ENCODE measurements at regions not wholly inside any gene's neighbourhood (a gene's known extent, or its start where the extent isn't known, plus 50 kb on each side); places are given as distances from the start of the nearest gene placed in this dataset.

- no peak for DNase-seq
These were observed 136.3 kb upstream of the SMAD1 start for GRCh38 chr4:145345401-145345800.

- no peak for DNase-seq
These were observed 140.3 kb upstream of the SMAD1 start for GRCh38 chr4:145341381-145341780.

- DNase-seq: no peak
These were observed 141.5 kb upstream of the SMAD1 start for GRCh38 chr4:145340071-145340675.

- DNase-seq: no peak
These were observed 142.5 kb upstream of the SMAD1 start for GRCh38 chr4:145339075-145339725.

- no peak for DNase-seq
These were observed 143.1 kb upstream of the SMAD1 start for GRCh38 chr4:145338568-145338967.

DNA sequence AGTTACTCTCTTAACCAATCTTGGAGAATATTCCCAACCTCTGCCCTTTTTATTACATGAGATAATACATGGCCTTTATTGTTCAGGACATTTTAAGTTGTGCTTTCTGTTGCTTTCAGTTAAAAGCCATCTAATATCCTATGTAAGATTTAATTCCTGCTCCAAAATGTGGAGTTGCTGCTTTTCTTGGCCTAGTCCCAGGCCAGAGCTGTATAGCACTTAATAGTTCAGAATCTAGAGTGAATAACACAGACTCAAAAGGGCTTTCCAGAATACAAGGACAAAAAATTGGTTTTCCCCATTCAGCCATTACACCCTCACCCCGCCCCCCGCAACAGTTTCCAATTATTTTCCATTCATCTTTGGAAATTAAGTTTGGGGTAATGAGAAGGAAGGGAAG, 144.3 kb upstream of the SMAD1 start:
- no peak for DNase-seq

GRCh38 chr4:145333786-145334185, 147.9 kb upstream of the SMAD1 start:
- no peak for DNase-seq

- no peak for DNase-seq
These were observed 146.1 kb upstream of the OTUD4 start for GRCh38 chr4:145326491-145326890.

DNA sequence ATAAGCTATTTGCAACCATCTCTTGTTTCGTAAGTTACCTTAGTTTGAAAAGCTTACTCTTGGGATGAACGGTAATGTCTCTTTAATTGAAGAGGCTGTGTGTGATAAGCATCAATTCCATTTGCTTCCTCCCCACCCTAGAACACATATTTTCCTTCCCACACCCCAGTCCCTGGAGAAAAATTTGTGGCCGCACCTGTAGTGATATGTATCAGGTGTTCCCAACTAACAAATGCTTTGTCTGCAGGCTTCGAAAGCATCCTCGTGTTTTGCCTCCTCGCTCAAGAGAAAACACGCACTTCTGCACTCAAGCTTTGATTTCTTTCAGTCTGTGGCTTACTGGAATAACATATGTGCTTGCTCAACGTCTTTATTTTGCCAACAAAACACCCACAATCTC, 143.8 kb upstream of the OTUD4 start:
- DNase-seq: no peak

DNA sequence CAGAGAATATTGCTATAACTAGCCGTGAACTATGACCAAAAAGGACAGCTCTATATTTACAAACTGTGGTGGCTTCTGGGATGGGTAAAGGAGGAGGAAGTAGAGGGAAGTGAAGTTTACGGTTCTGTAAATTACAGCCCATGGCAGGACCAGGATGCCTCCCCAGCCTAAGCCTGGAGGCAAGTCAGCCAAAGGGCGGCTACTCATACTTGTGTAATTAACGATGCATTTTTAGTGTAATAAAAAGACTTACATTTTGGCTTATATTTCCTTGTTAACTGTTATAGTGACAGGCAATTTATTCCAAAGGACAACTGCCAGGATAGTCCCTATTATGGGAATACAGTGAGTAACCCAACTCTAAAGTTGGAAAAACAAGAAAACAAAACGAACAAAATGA, 139.9 kb upstream of the OTUD4 start:
- DNase-seq: no peak

- DNase-seq: no peak
These were observed 139.4 kb upstream of the OTUD4 start for GRCh38 chr4:145319751-145320150.

GRCh38 chr4:145316897-145317574, 136.6 kb upstream of the OTUD4 start:
- DNase-seq: no peak

DNA sequence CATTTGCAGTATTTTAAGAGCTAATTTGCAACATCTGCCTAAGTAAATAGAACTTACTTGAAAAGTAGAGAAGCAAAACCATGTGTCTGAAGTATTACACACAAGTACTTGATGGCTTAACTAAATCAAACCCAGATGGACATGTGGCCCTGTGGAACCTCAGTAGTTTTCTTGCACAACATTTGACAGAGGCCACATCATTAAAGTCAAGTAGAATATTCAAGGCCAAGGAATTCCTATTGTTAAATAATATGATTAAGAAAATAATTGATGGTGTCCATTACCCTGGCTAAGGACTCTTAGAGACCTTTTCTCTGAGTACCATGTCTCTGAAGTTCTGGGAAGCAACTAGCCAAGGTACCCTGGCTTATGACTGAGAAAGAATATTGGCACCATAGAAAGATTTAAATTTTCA, 135.4 kb upstream of the OTUD4 start:
- no peak for DNase-seq

DNA sequence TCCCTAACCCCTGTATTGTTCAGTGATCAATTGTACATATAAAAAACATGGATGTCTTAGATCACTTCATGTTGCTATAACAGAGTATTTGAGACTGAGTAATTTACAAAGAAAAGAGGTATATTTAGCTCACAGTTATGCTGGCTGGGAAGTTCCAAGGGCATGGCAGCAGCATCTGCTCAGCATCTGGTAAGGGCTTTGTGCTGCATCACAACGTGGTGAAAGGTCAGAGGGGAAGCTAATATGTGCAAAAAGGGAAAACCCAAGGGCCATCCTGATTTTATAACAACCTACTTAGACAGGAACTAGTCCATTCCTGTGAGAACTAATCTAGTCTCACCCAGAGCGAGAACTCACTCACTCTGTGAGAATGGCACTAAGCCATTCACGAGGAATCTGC, 128.2 kb upstream of the OTUD4 start:
- DNase-seq: no peak

- no peak for DNase-seq
These were observed 127.5 kb upstream of the OTUD4 start for GRCh38 chr4:145307763-145308430.

DNA sequence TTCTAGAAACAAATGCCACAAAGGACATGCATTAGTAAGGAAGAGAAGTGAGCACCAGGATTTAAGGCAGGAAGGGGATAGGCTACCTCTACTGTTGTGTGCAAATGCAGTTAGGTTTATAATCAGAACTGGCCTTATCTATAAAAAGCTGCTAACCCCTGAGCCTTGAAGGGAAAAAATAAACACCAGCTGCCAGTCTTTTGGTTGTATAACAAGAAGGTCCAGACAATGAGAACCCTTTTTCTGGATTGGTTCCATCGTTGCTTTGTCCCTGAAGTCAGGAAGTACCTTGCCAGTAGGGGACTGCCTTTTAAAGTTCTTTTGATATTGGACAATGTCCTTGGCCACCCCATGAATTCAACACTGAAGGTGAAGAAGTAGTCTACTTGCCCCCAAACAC, 126.7 kb upstream of the OTUD4 start:
- no peak for DNase-seq

- no peak for DNase-seq
These were observed 122.3 kb upstream of the OTUD4 start for GRCh38 chr4:145302725-145303124.

- DNase-seq: no peak
These were observed 121.1 kb upstream of the OTUD4 start for GRCh38 chr4:145301386-145302080.

DNA sequence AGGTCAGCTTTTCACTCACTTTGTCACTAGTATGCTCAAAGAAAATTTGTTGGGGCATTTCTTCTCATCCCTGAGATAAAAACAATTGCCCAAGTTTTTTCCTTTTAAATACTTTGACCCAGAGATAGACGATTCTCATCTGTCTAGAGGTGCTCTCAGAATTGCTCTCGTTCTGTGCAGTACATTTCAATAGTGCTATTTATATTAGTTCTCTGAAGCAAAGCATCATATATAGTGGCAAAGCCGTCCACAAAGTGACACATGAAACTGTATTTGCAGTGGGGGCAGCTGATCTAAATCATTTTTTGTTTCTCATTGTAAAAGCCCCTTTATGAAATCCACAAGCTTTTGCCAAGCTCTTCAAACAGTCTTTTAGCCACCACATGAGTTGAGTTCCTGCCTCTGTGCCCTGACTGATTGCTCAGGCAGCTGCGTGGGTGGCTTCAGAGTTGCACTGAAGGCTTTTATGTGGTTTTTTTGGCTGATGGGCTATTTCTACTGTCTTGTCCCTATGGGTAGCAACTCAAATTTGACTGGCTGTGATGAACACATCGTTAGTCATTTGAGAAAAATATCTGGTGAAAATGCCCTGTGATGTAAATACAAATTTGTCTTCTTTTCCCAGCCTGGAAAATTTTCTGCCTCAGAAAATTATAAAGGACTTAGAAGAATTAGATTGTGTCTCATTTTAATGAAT, 119.1 kb upstream of the OTUD4 start:
- no peak for DNase-seq

- DNase-seq: no peak
These were observed 118.5 kb upstream of the OTUD4 start for GRCh38 chr4:145298885-145299284.

- DNase-seq: no peak
These were observed 117.2 kb upstream of the OTUD4 start for GRCh38 chr4:145297556-145297955.

DNA sequence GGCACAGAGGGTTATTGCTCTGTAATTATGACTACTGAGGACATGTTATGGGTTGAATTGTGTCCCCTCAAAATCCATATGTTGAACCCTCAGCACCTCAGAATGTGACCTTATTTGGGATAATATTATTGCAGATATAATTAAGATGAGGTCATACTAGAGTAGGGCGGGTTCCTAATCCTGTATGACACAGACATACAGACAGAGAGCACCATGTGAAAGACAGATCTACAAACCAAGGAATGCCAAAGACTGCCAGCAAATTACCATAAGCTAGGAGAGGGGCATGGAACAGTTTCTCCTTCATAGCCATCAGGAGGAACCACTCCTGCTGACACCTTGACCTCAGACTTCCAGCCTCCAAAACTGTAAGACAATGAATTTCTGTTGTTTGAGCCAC, 115.2 kb upstream of the OTUD4 start:
- no peak for DNase-seq

GRCh38 chr4:145295122-145295521, 114.7 kb upstream of the OTUD4 start:
- no peak for DNase-seq

All from NCI-H446 (cell line).